ENCODE measurements at regions not wholly inside any gene's neighbourhood (a gene's known extent, or its start where the extent isn't known, plus 50 kb on each side); places are given as distances from the start of the nearest gene placed in this dataset.

GRCh38 chr2:128756365-128756717 lies 437.7 kb upstream of the HS6ST1 start:
- H3K4me3 ChIP-seq (ENCODE audit: low read depth, low read length), result no peak overlapping the region
- TF ChIP-seq CTCF (IDR thresholded peaks at IDR 0.05; ENCODE audit: insufficient read depth, low read depth, low read length), result no peak
- DNase-seq (ENCODE audit: low read depth), result no peak

- no peak overlapping the region for H3K4me3 ChIP-seq (ENCODE audit: low read depth, low read length)
- no peak for TF ChIP-seq CTCF (IDR thresholded peaks at IDR 0.05; ENCODE audit: insufficient read depth, low read depth, low read length)
- no peak for DNase-seq (ENCODE audit: low read depth)
These were observed 447.1 kb upstream of the HS6ST1 start for GRCh38 chr2:128765811-128766210.

GRCh38 chr2:128768041-128768440 lies 449.4 kb upstream of the HS6ST1 start:
- no peak for TF ChIP-seq CTCF (IDR thresholded peaks at IDR 0.05; ENCODE audit: insufficient read depth, low read depth, low read length)
- no peak overlapping the region for H3K4me3 ChIP-seq (ENCODE audit: low read depth, low read length)
- no peak for DNase-seq (ENCODE audit: low read depth)

- TF ChIP-seq CTCF (IDR thresholded peaks at IDR 0.05; ENCODE audit: insufficient read depth, low read depth, low read length), result no peak
- no peak for DNase-seq (ENCODE audit: low read depth)
- H3K4me3 ChIP-seq (ENCODE audit: low read depth, low read length), result no peak overlapping the region
These were observed 450.9 kb upstream of the HS6ST1 start for GRCh38 chr2:128769457-128770142.

- TF ChIP-seq CTCF (IDR thresholded peaks at IDR 0.05; ENCODE audit: insufficient read depth, low read depth, low read length), result no peak
- no peak overlapping the region for H3K4me3 ChIP-seq (ENCODE audit: low read depth, low read length)
- no peak for DNase-seq (ENCODE audit: low read depth)
These were observed 451.7 kb upstream of the HS6ST1 start for GRCh38 chr2:128770143-128771085.

- DNase-seq (ENCODE audit: low read depth), result no peak
- TF ChIP-seq CTCF (IDR thresholded peaks at IDR 0.05; ENCODE audit: insufficient read depth, low read depth, low read length), result no peak
- no peak overlapping the region for H3K4me3 ChIP-seq (ENCODE audit: low read depth, low read length)
These were observed 452.7 kb upstream of the HS6ST1 start for GRCh38 chr2:128771401-128771800.

All from fibroblast of villous mesenchyme (primary cell).